ENCODE measurements at regions not wholly inside any gene's neighbourhood (a gene's known extent, or its start where the extent isn't known, plus 50 kb on each side); places are given as distances from the start of the nearest gene placed in this dataset.
A peak's percentile ranks its signal among the peaks of the same experiment; 100 is the strongest.

GRCh38 chr2:144259332-144259731 lies 260.6 kb downstream of the ZEB2 start:
- TF ChIP-seq ZNF707 (tag by site-specific recombination; IDR thresholded peaks at IDR 0.05) (no peak), ZBTB8A (tag by site-specific recombination; IDR thresholded peaks at IDR 0.05) (no peak), ZNF548 (tag by site-specific recombination; IDR thresholded peaks at IDR 0.05) (no peak), PRDM10 (tag by site-specific recombination; IDR thresholded peaks at IDR 0.05) (no peak), HOXD13 (CRISPR knock-in tag; IDR thresholded peaks at IDR 0.05; ENCODE audit: borderline replicate concordance) (no peak), SP7 (tag by site-specific recombination; IDR thresholded peaks at IDR 0.05) (no peak), KLF7 (tag by site-specific recombination; IDR thresholded peaks at IDR 0.05; ENCODE audit: borderline replicate concordance) (no peak), ZNF701 (tag by site-specific recombination; IDR thresholded peaks at IDR 0.05) (no peak), ZNF19 (tag by site-specific recombination; IDR thresholded peaks at IDR 0.05; ENCODE audit: low read depth) (no peak), ZNF529 (tag by site-specific recombination; IDR thresholded peaks at IDR 0.05; ENCODE audit: insufficient replicate concordance) (no peak), ZNF354C (tag by site-specific recombination; IDR thresholded peaks at IDR 0.05; ENCODE audit: borderline replicate concordance, low read depth) (no peak), PRDM6 (tag by site-specific recombination; IDR thresholded peaks at IDR 0.05) (no peak), ZNF23 (tag by site-specific recombination; IDR thresholded peaks at IDR 0.05; ENCODE audit: borderline replicate concordance) (no peak), ZBTB48 (tag by site-specific recombination; IDR thresholded peaks at IDR 0.05) (no peak), ZNF433 (tag by site-specific recombination; IDR thresholded peaks at IDR 0.05; ENCODE audit: low read depth) (no peak), ZBTB7A (tag by site-specific recombination; IDR thresholded peaks at IDR 0.05; ENCODE audit: low read depth) (no peak), ZNF530 (tag by site-specific recombination; IDR thresholded peaks at IDR 0.05; ENCODE audit: low read depth) (no peak), ZFHX2 (tag by site-specific recombination; conservative IDR thresholded peaks at IDR 0.05) (no peak), RBAK (tag by site-specific recombination; IDR thresholded peaks at IDR 0.05) (no peak), ZNF248 (tag by site-specific recombination; IDR thresholded peaks at IDR 0.05) (no peak)
- Histone ChIP-seq H3K27ac (ENCODE audit: extremely low read depth, low read depth, low read length) (no peak overlapping the region), H3K36me3 (ENCODE audit: control insufficient read depth in 2 of 2, insufficient read depth in 1 of 2, low read length in 2 of 2) (no peaks in the 10 kb centered on the region), H3K4me1 (ENCODE audit: control insufficient read depth, insufficient read depth, low read length) (no peaks in the 10 kb centered on the region), H3K4me3 (ENCODE audit: low read depth, low read length) (no peak overlapping the region), H3K9me3 (ENCODE audit: control insufficient read depth, insufficient read depth, low read depth, low read length) (no peaks in the 10 kb centered on the region)
- ChIA-PET CTCF (no interaction called here), POLR2A (no interaction called here)

- Histone ChIP-seq H3K36me3 (ENCODE audit: control insufficient read depth in 2 of 2, insufficient read depth in 1 of 2, low read length in 2 of 2) (no peaks in the 10 kb centered on the region), H3K4me1 (ENCODE audit: control insufficient read depth, insufficient read depth, low read length) (no peaks in the 10 kb centered on the region), H3K27ac (ENCODE audit: extremely low read depth, low read depth, low read length) (no peak overlapping the region), H3K9me3 (ENCODE audit: control insufficient read depth, insufficient read depth, low read depth, low read length) (no peaks in the 10 kb centered on the region), H3K4me3 (ENCODE audit: low read depth, low read length) (no peak overlapping the region)
- CTCF ChIA-PET, result interaction anchor here (0.5 kb wide), 1 partner anchor 1000 kb away, joined by 5 read pairs; no protein-coding TSS in a partner anchor
- TF ChIP-seq ZNF580 (tag by site-specific recombination; IDR thresholded peaks at IDR 0.05), result no peak
- peak; percentile 59 for TF ChIP-seq SETDB1 (IDR thresholded peaks at IDR 0.05; ENCODE audit: insufficient read length, low read length)
- POLR2A ChIA-PET, result no interaction called here
Measured at GRCh38 chr2:144258154-144258553, 261.8 kb downstream of the ZEB2 start.
